AG10803 (cell line): ENCODE measurements at regions not wholly inside any gene's neighbourhood (a gene's known extent, or its start where the extent isn't known, plus 50 kb on each side); places are given as distances from the start of the nearest gene placed in this dataset.

ENCODE experiments used
- DNase-seq: peaks from one replicate; pipeline ENCODE4 v3.0.0; 2010; ENCODE audit warnings: low read depth
- H3K4me3 ChIP-seq: 2 replicates; pipeline ENCODE4 v1.5.1; 2011; ENCODE audit warnings: mild to moderate bottlenecking, low read length, control low read depth
- TF ChIP-seq, protein P1 (sequence below): conservative IDR thresholded peaks from 2 replicates; pipeline ENCODE4 v1.5.1; 2011; ENCODE audit warnings: mild to moderate bottlenecking, low read length, control low read depth, inconsistent platforms

GRCh38 chr4:41814565-41814964 lies 66.0 kb upstream of the PHOX2B start:
- DNase-seq: peak; percentile 29
- no peak overlapping the region for H3K4me3 ChIP-seq

GRCh38 chr4:41806807-41807206 lies 58.3 kb upstream of the PHOX2B start:
- TF ChIP-seq, protein P1, sequence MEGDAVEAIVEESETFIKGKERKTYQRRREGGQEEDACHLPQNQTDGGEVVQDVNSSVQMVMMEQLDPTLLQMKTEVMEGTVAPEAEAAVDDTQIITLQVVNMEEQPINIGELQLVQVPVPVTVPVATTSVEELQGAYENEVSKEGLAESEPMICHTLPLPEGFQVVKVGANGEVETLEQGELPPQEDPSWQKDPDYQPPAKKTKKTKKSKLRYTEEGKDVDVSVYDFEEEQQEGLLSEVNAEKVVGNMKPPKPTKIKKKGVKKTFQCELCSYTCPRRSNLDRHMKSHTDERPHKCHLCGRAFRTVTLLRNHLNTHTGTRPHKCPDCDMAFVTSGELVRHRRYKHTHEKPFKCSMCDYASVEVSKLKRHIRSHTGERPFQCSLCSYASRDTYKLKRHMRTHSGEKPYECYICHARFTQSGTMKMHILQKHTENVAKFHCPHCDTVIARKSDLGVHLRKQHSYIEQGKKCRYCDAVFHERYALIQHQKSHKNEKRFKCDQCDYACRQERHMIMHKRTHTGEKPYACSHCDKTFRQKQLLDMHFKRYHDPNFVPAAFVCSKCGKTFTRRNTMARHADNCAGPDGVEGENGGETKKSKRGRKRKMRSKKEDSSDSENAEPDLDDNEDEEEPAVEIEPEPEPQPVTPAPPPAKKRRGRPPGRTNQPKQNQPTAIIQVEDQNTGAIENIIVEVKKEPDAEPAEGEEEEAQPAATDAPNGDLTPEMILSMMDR: no peak
- H3K4me3 ChIP-seq: no peak overlapping the region
- no peak for DNase-seq

More at GRCh38 chr4:41814565-41814964, 66.0 kb upstream of the PHOX2B start:
- TF ChIP-seq, protein P1: peak; percentile 54

GRCh38 chr4:41802590-41802989 lies 54.1 kb upstream of the PHOX2B start:
- DNase-seq: no peak
- H3K4me3 ChIP-seq: no peak overlapping the region
- TF ChIP-seq, protein P1: no peak

- TF ChIP-seq, protein P1: no peak
- no peak overlapping the region for H3K4me3 ChIP-seq
- no peak for DNase-seq
Observed at GRCh38 chr4:41799126-41799525, 50.6 kb upstream of the PHOX2B start.
